ENCODE measurements at regions not wholly inside any gene's neighbourhood (a gene's known extent, or its start where the extent isn't known, plus 50 kb on each side); places are given as distances from the start of the nearest gene placed in this dataset.

DNA sequence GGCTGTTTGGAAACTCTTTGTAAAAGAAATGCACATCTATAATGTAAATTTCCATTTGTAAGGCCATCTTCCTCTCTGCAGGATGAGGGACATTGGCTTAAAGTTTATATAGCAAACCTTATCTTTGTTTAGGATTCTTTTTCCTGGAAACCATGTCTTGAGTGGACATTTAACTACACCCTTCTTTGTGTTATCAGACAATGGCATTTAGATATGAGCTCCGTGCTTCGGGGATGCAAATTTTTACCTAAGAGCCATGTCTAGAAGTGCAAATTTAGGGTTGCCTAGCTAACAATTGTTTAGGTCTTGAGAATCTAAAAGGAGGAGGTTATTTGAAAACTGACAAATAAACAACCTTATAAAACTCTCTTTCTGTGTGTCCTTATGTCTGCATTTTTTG, 623.8 kb downstream of the MMUT start:
- H3K36me3 ChIP-seq (replicated peaks; ENCODE audit: control insufficient read depth, insufficient read depth, low read length): no peaks in the 10 kb centered on the region; the same call in 1 of the 2 replicates
- no peak for DNase-seq
- H3K4me3 ChIP-seq (ENCODE audit: insufficient read depth, low read depth, low read length): no peak overlapping the region
- no peaks in the 10 kb centered on the region for H3K27me3 ChIP-seq (ENCODE audit: control insufficient read depth, insufficient read depth, low read length)

GRCh38 chr6:48837744-48838143, 625.3 kb downstream of the MMUT start:
- Histone ChIP-seq H3K27me3 (ENCODE audit: control insufficient read depth, insufficient read depth, low read length) (no peaks in the 10 kb centered on the region), H3K4me3 (ENCODE audit: insufficient read depth, low read depth, low read length) (no peak overlapping the region), H3K36me3 (replicated peaks; ENCODE audit: control insufficient read depth, insufficient read depth, low read length) (no peaks in the 10 kb centered on the region; the same call in 1 of the 2 replicates)
- no peak for DNase-seq

DNA sequence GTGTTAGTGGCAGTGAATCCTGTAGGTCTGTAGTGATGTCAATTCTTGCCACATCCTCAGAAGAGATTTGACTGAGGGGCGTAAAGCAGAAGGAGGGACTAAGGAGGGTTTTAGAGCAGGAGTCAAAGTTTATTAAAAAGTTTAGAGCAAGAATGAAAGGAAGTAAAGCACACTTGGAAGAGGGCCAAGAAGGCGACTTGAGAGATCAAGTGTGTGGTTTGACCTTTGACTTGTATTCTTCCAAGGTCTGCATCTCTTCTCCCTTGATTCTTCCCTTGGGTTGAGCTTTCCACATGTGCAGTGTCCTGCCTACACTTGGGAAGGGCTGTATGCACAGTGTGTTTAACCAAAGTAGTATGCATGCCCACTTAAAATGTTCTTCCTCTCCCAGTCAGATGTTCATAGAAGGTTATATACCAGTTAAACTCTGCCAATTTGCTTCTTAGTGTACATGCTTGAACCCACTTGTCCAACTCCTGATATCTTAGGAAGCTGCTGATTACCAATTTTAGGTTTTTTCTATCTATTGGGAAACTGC, 627.6 kb downstream of the MMUT start:
- H3K27me3 ChIP-seq (ENCODE audit: control insufficient read depth, insufficient read depth, low read length): no peaks in the 10 kb centered on the region

DNA sequence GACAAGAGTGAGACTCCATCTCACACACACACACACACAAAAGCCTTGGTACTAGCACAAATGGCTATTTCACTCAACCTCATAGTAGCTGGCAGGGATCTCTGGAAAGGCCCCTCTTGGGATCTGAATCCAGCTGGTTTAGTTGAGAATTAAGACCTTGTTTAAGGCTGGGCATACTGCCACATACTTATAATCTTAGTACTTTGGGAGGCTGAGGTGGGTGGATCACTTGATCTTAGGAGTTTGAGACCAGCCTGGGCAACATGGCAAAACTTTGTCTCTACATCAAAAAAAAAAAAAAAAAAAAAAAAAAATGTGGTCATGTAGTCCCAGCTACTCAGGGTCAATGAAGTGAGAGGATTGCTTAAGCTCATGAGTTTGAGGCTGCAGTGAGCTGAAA, 628.3 kb downstream of the MMUT start:
- Histone ChIP-seq H3K36me3 (replicated peaks; ENCODE audit: control insufficient read depth, insufficient read depth, low read length) (no peaks in the 10 kb centered on the region), H3K27me3 (ENCODE audit: control insufficient read depth, insufficient read depth, low read length) (no peaks in the 10 kb centered on the region), H3K4me3 (ENCODE audit: insufficient read depth, low read depth, low read length) (no peak overlapping the region)
- DNase-seq: no peak

More for the DNA sequence above, 627.6 kb downstream of the MMUT start:
- H3K36me3 ChIP-seq (replicated peaks; ENCODE audit: control insufficient read depth, insufficient read depth, low read length): no peaks in the 10 kb centered on the region
- H3K4me3 ChIP-seq (ENCODE audit: insufficient read depth, low read depth, low read length): no peak overlapping the region
- DNase-seq: no peak

- H3K36me3 ChIP-seq (replicated peaks; ENCODE audit: control insufficient read depth, insufficient read depth, low read length): no peaks in the 10 kb centered on the region
- no peak for DNase-seq
- no peaks in the 10 kb centered on the region for H3K27me3 ChIP-seq (ENCODE audit: control insufficient read depth, insufficient read depth, low read length)
- H3K4me3 ChIP-seq (ENCODE audit: insufficient read depth, low read depth, low read length): no peak overlapping the region
These were observed 629.1 kb downstream of the MMUT start for GRCh38 chr6:48833916-48834315.

DNA sequence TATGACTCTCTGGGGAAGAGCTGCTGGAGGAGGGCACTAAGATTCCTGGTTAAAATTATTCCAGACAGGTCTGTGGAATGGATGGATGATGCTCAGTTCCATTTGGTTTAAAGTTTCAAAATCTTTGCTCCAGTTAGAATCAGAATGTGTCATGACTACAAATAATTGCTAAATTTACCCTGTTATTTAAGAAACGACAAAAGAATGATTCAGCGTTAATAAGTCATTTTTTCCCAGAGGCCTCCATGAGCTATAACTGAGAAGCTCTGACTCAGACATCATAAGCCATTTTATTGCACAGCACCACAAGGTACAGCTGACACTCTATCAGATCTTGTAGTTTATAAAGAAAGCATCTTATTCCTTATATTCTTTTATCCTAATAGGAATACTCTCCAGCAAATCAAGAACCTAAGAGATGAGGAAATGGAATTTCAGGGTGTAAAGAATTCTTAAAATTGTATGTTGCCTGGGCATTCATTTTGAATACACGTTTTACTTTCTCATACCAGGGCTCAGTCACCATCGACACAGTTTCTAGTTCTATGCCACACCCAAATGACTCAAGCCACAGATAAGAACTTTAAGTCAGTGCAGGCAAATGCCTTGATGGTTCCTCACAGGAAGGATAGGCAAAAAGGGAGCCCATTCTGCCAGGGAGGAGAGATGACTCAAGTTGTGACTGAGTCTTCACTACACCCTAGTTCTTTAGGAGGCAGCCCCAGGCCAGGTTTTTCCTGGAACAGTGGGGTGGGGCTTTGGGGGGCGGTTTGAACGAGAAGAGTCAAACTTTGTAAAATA, 636.0 kb downstream of the MMUT start:
- Histone ChIP-seq H3K36me3 (replicated peaks; ENCODE audit: control insufficient read depth, insufficient read depth, low read length) (no peaks in the 10 kb centered on the region), H3K4me3 (ENCODE audit: insufficient read depth, low read depth, low read length) (no peak overlapping the region), H3K27me3 (ENCODE audit: control insufficient read depth, insufficient read depth, low read length) (no peaks in the 10 kb centered on the region)
- DNase-seq: no peak

DNA sequence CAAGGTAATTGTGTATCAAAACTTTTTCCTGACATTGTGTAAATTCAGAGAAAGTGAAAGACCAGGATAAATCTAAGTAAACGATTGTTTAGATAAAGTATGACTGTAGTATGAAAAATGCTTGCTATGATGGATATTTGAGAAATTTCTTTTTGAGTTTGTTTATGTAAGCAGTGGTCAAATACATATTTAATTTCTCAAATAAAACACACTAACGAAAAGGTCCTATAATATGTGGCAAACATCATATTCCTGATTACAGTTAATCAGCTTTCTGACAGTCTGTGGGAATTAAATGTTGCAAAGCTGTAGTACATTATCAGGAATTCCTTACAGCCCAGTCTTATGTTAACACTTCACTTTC, 636.9 kb downstream of the MMUT start:
- Histone ChIP-seq H3K27me3 (ENCODE audit: control insufficient read depth, insufficient read depth, low read length) (no peaks in the 10 kb centered on the region), H3K4me3 (ENCODE audit: insufficient read depth, low read depth, low read length) (no peak overlapping the region), H3K36me3 (replicated peaks; ENCODE audit: control insufficient read depth, insufficient read depth, low read length) (no peaks in the 10 kb centered on the region)
- no peak for DNase-seq

DNA sequence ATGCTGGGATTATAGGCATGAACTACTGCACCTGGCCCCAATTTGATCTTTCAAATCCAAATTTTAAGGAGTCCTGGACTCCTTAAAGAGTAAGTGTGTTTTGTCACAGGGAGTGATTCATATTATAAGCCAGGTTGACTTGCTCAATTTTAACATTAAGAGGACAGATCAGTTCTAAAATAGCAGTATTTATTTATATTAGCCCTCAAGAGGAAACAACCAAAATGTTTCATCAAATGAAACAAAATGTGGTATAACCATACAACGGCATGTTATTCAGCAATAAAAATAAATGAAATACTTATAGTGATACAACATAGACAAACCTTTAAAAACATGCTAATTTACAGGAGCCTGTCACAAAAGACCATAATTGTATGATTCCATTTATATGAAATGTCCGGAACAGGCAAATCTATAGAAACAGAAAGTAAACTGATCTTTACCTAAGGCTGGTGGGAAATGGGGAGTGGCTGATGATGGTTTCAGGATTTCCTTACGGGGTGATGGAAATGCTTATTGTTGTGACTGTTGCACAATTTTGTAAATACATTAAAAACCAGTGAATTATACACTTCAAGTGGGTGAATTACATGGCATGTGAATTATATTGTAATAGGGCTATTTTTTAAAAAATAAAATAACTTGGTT, 637.4 kb downstream of the MMUT start:
- no peak overlapping the region for H3K4me3 ChIP-seq (ENCODE audit: insufficient read depth, low read depth, low read length)
- no peak for DNase-seq

DNA sequence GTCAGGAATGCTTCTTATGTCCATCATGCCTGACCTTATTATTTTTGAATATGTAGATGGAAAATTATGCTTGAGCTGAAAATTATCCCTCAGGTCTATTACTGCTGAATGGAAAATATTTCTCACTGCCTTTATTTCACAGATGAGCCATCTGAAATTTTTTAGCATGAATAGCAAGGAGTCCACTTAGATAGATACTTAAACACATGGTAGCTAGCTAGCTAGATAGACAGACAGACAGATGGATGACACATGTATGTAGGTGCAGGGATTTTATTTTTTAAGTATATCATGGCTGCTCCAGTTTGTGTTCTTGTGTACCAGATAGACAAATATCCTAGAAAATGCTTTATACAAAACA, 645.0 kb downstream of the MMUT start:
- H3K4me3 ChIP-seq (ENCODE audit: insufficient read depth, low read depth, low read length): no peak overlapping the region
- no peaks in the 10 kb centered on the region for H3K36me3 ChIP-seq (replicated peaks; ENCODE audit: control insufficient read depth, insufficient read depth, low read length)
- no peaks in the 10 kb centered on the region for H3K27me3 ChIP-seq (ENCODE audit: control insufficient read depth, insufficient read depth, low read length)
- no peak for DNase-seq

More for the DNA sequence above, 637.4 kb downstream of the MMUT start:
- no peaks in the 10 kb centered on the region for H3K36me3 ChIP-seq (replicated peaks; ENCODE audit: control insufficient read depth, insufficient read depth, low read length)
- no peaks in the 10 kb centered on the region for H3K27me3 ChIP-seq (ENCODE audit: control insufficient read depth, insufficient read depth, low read length)

DNA sequence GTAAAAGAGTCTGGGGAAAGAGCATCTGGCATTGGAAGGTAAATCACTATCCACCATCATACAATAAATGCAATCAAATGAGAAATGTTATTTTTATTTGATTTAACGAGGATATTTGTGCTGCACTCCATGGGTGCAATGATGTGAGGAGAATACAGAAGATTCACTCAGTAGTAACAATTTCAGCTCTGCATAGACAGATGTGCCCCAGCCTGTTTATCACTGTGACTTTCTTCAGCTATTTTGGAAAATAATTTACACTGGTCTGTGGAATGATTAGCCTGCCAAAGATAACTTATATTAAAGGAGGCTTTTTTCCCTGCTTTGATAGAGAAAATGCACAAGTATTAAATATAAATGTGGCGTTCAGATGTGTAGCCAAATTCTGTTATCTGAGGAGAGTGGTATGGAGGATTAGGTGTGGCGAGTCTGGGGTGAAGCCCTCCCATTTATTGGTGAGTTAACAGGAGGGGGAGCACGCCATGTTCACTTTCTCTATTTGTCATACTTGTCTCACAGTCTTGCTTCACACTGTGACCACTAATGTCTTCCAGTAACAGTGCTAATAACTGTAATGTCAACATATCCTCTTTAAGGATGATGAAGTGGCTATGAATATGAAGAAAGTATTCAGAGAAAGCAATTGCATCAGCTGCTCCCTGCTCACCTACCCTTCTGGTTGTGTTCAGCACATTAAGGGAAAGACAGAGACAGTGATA, 645.6 kb downstream of the MMUT start:
- no peak for DNase-seq
- no peak overlapping the region for H3K4me3 ChIP-seq (ENCODE audit: insufficient read depth, low read depth, low read length)
- no peaks in the 10 kb centered on the region for H3K27me3 ChIP-seq (ENCODE audit: control insufficient read depth, insufficient read depth, low read length)
- no peaks in the 10 kb centered on the region for H3K36me3 ChIP-seq (replicated peaks; ENCODE audit: control insufficient read depth, insufficient read depth, low read length)

DNA sequence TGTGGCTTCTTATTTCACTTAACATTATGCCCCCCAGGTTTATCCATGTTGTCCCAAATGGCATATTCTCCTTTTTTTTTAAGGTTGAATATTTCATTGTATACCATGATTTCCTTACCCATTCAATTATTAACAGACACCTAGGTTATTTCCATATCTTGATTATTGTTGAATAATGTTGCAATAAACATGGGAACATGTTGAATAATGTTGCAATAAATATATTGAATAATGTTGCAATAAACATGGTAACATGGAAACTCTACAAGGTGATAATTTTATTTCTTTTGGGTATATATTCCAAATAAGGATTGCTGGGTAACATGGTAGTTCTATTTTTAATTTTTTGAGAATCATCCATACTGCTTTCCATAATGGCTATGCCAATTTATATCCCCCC, 648.1 kb downstream of the MMUT start:
- H3K4me3 ChIP-seq (ENCODE audit: insufficient read depth, low read depth, low read length): no peak overlapping the region
- H3K27me3 ChIP-seq (ENCODE audit: control insufficient read depth, insufficient read depth, low read length): no peaks in the 10 kb centered on the region
- DNase-seq: no peak
- H3K36me3 ChIP-seq (replicated peaks; ENCODE audit: control insufficient read depth, insufficient read depth, low read length): no peaks in the 10 kb centered on the region

DNA sequence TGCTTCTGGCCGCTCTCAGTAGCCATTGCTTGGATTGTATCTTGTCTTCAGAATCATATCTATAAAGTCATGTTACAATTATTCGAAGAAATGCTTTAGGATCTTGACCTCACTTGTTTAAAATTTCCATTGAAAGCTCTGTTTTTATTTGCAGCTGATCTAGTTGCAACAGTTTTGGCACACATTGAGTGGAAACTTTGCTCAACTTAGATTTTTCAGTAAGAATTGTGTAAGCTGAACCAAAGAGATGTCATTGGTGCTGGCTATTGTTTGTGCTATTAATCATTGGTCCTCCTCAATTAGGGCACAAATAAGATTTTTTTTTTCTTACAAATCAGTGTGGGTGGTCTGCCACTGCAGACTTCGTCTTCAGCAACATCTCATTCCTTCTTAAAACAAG, 649.2 kb downstream of the MMUT start:
- no peak for DNase-seq
- Histone ChIP-seq H3K27me3 (ENCODE audit: control insufficient read depth, insufficient read depth, low read length) (no peaks in the 10 kb centered on the region), H3K36me3 (replicated peaks; ENCODE audit: control insufficient read depth, insufficient read depth, low read length) (no peaks in the 10 kb centered on the region), H3K4me3 (ENCODE audit: insufficient read depth, low read depth, low read length) (no peak overlapping the region)

DNA sequence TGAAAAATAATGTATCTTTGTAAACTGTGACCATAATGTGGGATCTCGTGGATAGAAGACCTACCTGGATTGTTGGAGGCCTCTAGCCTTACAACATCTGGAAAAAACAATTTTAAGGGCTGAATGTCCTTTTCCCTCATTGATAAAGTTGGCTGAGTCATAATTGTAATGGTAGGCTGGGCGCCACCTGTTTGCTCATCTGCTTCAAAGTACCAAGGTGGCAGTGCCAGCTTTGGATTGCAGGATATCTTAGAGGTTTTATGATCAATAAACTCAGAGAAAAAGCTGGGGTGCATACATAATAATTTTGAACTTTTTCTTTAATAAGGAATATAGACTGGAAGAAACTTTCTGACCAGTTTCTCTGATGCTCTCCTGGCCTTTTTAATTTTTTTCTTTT, 653.4 kb downstream of the MMUT start:
- Histone ChIP-seq H3K36me3 (replicated peaks; ENCODE audit: control insufficient read depth, insufficient read depth, low read length) (no peaks in the 10 kb centered on the region), H3K27me3 (ENCODE audit: control insufficient read depth, insufficient read depth, low read length) (no peaks in the 10 kb centered on the region), H3K4me3 (ENCODE audit: insufficient read depth, low read depth, low read length) (no peak overlapping the region)
- DNase-seq: no peak

GRCh38 chr6:48809245-48809644, 653.8 kb downstream of the MMUT start:
- Histone ChIP-seq H3K4me3 (ENCODE audit: insufficient read depth, low read depth, low read length) (no peak overlapping the region), H3K27me3 (ENCODE audit: control insufficient read depth, insufficient read depth, low read length) (no peaks in the 10 kb centered on the region), H3K36me3 (replicated peaks; ENCODE audit: control insufficient read depth, insufficient read depth, low read length) (no peaks in the 10 kb centered on the region)
- no peak for DNase-seq

GRCh38 chr6:48798296-48798695, 664.8 kb downstream of the MMUT start:
- Histone ChIP-seq H3K27me3 (ENCODE audit: control insufficient read depth, insufficient read depth, low read length) (no peaks in the 10 kb centered on the region), H3K36me3 (replicated peaks; ENCODE audit: control insufficient read depth, insufficient read depth, low read length) (no peaks in the 10 kb centered on the region), H3K4me3 (ENCODE audit: insufficient read depth, low read depth, low read length) (no peak overlapping the region)
- no peak for DNase-seq

All from H7 (cell line).